HepG2 (cell line): ENCODE measurements at regions not wholly inside any gene's neighbourhood (a gene's known extent, or its start where the extent isn't known, plus 50 kb on each side); places are given as distances from the start of the nearest gene placed in this dataset.

Experiments used
- ETV6 ChIP-seq: sonication (generic); formaldehyde crosslinking; conservative IDR thresholded peaks from 2 replicates; pipeline ENCODE4 v1.4.0; 2020; ENCODE audit warnings: missing genetic modification reagents
- FOXM1 ChIP-seq: sonication (generic); formaldehyde crosslinking; IDR thresholded peaks from 2 replicates; pipeline ENCODE4 v1.5.0; 2020; ENCODE audit warnings: missing genetic modification reagents
- JUND ChIP-seq: sonication (generic); formaldehyde crosslinking; IDR thresholded peaks from 2 replicates; pipeline ENCODE4 v1.8.0; 2022; ENCODE audit warnings: mild to moderate bottlenecking, missing genetic modification reagents
- NR1H2 ChIP-seq: sonication (generic); formaldehyde crosslinking; IDR thresholded peaks from 2 replicates; pipeline ENCODE4 v1.8.1; 2022; ENCODE audit warnings: low read depth, missing genetic modification reagents, borderline replicate concordance
- RBM22 ChIP-seq: fragments of 200-400 bp; formaldehyde crosslinking; optimal IDR thresholded peaks from 2 replicates; pipeline ENCODE3; 2017; ENCODE audit warnings: mild to moderate bottlenecking, low read length, moderate library complexity
- RFX3 ChIP-seq: IDR thresholded peaks from 2 replicates; pipeline ENCODE4 v1.6.1; 2016; ENCODE audit warnings: missing biosample characterization, missing genetic modification reagents
- ZNF230 ChIP-seq: sonication (generic); formaldehyde crosslinking; IDR thresholded peaks from 2 replicates; pipeline ENCODE4 v1.4.0; 2020; ENCODE audit warnings: mild to moderate bottlenecking, missing genetic modification reagents
- ZNF549 ChIP-seq: sonication (generic); formaldehyde crosslinking; IDR thresholded peaks from 2 replicates; pipeline ENCODE4 v1.5.0; 2020; ENCODE audit warnings: missing genetic modification reagents
- ZSCAN20 ChIP-seq: sonication (generic); formaldehyde crosslinking; IDR thresholded peaks from 2 replicates; pipeline ENCODE4 v1.4.0; 2020; ENCODE audit warnings: missing genetic modification reagents, mild to moderate bottlenecking, borderline replicate concordance
- TF ChIP-seq, protein P1 (sequence below): sonication (generic); formaldehyde crosslinking; IDR thresholded peaks from 2 replicates; pipeline ENCODE4 v1.4.0; 2020; ENCODE audit warnings: missing genetic modification reagents
- TF ChIP-seq, protein P2 (sequence below): sonication (generic); formaldehyde crosslinking; IDR thresholded peaks from 2 replicates; pipeline ENCODE4 v1.4.0; 2020; ENCODE audit warnings: low read depth, mild to moderate bottlenecking, missing genetic modification reagents
- TF ChIP-seq, protein P3 (sequence below): sonication (generic); formaldehyde crosslinking; IDR thresholded peaks from 2 replicates; pipeline ENCODE4 v1.4.0; 2020; ENCODE audit warnings: missing genetic modification reagents
- TF ChIP-seq, protein P4 (sequence below), 2 experiments: fragments of 450-650 bp in 1 of 2; sonication (generic) in 1 of 2; formaldehyde crosslinking in 1 of 2; IDR thresholded peaks; 2 replicates each; pipeline versions ENCODE4 v1.6.1 to v1.8.0; 2016 to 2022; ENCODE audit warnings: antibody characterized with exemption in 1 of 2, mild to moderate bottlenecking in 1 of 2, missing genetic modification reagents in 1 of 2

DNA sequence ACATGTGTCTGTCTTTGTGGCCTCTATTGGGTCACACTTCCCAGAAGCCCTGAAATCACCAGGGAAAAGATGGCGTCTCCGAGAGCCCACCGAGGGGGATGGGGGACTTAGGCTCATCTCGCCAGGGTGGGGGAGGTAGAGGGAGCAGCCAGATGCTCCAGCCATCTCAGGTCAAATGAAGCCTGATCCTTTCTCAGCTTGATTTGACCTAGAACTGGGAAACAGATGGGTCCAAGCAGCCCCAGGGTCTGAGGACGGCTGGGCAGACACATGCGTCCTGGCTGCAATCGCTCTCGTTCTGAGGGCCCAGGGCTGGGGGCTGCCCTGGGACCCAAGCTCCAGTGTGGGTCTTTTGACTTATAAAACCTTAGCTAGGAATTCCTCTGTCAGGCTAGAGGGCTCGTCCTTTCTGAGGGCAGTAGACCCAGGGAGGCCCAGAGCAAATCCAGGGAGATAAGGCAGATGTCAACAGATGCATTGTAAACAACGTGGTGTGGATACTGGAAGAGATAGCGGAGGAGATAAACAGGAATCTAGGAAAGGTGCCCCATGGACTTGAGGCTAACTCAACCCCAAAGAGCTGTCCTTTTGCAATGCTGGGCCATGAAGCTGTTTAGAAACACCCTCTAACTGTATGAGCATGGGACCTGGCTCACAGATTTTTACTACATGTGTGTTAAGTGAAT is 127.7 kb downstream of the MYCN start (continued):
- TF ChIP-seq ZNF230 (CRISPR knock-in tag) (no peak), ETV6 (no peak; the same call in 1 of the 2 replicates), RBM22 (peak; percentile 44), RFX3 (CRISPR knock-in tag) (no peak), FOXM1 (CRISPR knock-in tag) (no peak), ZSCAN20 (no peak), JUND (no peak), ZNF549 (CRISPR knock-in tag) (no peak), NR1H2 (CRISPR knock-in tag) (no peak)
- TF ChIP-seq, protein P1, sequence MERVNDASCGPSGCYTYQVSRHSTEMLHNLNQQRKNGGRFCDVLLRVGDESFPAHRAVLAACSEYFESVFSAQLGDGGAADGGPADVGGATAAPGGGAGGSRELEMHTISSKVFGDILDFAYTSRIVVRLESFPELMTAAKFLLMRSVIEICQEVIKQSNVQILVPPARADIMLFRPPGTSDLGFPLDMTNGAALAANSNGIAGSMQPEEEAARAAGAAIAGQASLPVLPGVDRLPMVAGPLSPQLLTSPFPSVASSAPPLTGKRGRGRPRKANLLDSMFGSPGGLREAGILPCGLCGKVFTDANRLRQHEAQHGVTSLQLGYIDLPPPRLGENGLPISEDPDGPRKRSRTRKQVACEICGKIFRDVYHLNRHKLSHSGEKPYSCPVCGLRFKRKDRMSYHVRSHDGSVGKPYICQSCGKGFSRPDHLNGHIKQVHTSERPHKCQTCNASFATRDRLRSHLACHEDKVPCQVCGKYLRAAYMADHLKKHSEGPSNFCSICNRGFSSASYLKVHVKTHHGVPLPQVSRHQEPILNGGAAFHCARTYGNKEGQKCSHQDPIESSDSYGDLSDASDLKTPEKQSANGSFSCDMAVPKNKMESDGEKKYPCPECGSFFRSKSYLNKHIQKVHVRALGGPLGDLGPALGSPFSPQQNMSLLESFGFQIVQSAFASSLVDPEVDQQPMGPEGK (CRISPR knock-in tag): peak; percentile 81
- TF ChIP-seq, protein P2, sequence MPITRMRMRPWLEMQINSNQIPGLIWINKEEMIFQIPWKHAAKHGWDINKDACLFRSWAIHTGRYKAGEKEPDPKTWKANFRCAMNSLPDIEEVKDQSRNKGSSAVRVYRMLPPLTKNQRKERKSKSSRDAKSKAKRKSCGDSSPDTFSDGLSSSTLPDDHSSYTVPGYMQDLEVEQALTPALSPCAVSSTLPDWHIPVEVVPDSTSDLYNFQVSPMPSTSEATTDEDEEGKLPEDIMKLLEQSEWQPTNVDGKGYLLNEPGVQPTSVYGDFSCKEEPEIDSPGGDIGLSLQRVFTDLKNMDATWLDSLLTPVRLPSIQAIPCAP (CRISPR knock-in tag): no peak
- TF ChIP-seq, protein P3, sequence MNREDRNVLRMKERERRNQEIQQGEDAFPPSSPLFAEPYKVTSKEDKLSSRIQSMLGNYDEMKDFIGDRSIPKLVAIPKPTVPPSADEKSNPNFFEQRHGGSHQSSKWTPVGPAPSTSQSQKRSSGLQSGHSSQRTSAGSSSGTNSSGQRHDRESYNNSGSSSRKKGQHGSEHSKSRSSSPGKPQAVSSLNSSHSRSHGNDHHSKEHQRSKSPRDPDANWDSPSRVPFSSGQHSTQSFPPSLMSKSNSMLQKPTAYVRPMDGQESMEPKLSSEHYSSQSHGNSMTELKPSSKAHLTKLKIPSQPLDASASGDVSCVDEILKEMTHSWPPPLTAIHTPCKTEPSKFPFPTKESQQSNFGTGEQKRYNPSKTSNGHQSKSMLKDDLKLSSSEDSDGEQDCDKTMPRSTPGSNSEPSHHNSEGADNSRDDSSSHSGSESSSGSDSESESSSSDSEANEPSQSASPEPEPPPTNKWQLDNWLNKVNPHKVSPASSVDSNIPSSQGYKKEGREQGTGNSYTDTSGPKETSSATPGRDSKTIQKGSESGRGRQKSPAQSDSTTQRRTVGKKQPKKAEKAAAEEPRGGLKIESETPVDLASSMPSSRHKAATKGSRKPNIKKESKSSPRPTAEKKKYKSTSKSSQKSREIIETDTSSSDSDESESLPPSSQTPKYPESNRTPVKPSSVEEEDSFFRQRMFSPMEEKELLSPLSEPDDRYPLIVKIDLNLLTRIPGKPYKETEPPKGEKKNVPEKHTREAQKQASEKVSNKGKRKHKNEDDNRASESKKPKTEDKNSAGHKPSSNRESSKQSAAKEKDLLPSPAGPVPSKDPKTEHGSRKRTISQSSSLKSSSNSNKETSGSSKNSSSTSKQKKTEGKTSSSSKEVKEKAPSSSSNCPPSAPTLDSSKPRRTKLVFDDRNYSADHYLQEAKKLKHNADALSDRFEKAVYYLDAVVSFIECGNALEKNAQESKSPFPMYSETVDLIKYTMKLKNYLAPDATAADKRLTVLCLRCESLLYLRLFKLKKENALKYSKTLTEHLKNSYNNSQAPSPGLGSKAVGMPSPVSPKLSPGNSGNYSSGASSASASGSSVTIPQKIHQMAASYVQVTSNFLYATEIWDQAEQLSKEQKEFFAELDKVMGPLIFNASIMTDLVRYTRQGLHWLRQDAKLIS: no peak
- TF ChIP-seq, protein P4, sequence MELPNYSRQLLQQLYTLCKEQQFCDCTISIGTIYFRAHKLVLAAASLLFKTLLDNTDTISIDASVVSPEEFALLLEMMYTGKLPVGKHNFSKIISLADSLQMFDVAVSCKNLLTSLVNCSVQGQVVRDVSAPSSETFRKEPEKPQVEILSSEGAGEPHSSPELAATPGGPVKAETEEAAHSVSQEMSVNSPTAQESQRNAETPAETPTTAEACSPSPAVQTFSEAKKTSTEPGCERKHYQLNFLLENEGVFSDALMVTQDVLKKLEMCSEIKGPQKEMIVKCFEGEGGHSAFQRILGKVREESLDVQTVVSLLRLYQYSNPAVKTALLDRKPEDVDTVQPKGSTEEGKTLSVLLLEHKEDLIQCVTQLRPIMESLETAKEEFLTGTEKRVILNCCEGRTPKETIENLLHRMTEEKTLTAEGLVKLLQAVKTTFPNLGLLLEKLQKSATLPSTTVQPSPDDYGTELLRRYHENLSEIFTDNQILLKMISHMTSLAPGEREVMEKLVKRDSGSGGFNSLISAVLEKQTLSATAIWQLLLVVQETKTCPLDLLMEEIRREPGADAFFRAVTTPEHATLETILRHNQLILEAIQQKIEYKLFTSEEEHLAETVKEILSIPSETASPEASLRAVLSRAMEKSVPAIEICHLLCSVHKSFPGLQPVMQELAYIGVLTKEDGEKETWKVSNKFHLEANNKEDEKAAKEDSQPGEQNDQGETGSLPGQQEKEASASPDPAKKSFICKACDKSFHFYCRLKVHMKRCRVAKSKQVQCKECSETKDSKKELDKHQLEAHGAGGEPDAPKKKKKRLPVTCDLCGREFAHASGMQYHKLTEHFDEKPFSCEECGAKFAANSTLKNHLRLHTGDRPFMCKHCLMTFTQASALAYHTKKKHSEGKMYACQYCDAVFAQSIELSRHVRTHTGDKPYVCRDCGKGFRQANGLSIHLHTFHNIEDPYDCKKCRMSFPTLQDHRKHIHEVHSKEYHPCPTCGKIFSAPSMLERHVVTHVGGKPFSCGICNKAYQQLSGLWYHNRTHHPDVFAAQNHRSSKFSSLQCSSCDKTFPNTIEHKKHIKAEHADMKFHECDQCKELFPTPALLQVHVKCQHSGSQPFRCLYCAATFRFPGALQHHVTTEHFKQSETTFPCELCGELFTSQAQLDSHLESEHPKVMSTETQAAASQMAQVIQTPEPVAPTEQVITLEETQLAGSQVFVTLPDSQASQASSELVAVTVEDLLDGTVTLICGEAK (IDR thresholded peaks at IDR 0.05): no peak
- TF ChIP-seq, protein P4 (CRISPR knock-in tag; IDR thresholded peaks at IDR 0.05): no peak
